A549 (cell line): ENCODE measurements at regions not wholly inside any gene's neighbourhood (a gene's known extent, or its start where the extent isn't known, plus 50 kb on each side); places are given as distances from the start of the nearest gene placed in this dataset.
"Not testable (repeated sequence)": the region's sequence is repeated elsewhere in the genome, so short reads cannot be mapped to it uniquely, and the experiment has no call there.

Experiments used
- ATAC-seq, 2 experiments: fragments of 200-7000 bp in 1 of 2; fragments of >200 bp in 1 of 2; cut with Nextera tagmentation in 1 of 2; cut with Tn5 transposase in 1 of 2; 3 replicates each; pipeline versions ENCODE4 v1.8.0 to v1.9.1; 2018 to 2020; ENCODE audit warnings: mild to moderate bottlenecking in 1 of 2, moderate library complexity in 1 of 2
- CTCF ChIA-PET: fragments of 300-600 bp; sonication (Branson Sonifier 250); formaldehyde crosslinking; extraction: SDS; loops from one replicate; lab custom pipeline; 2021; ENCODE audit warnings: antibody characterized with exemption, inconsistent platforms; lab: Yijun Ruan, JAX
- POLR2A ChIA-PET: fragments of 350-600 bp; formaldehyde crosslinking; extraction: SDS; loops from one replicate; lab custom pipeline; 2021; ENCODE audit warnings: antibody characterized with exemption, inconsistent platforms; lab: Yijun Ruan, JAX
- DNase-seq, 2 experiments: peaks; one replicate each; pipeline versions ENCODE4 v3.0.0 to v3.0.0-alpha.2; 2011 to 2016; ENCODE audit warnings: low read depth in 1 of 2, low spot score in 1 of 2
- FAIRE-seq: peaks from 2 replicates; lab custom pipeline; 2011; peaks lifted over from hg19 to GRCh38; lab: Jason Lieb, UNC
- H3K27ac ChIP-seq, 2 experiments: fragments of >200 bp; sonication (Bioruptor Twin); formaldehyde crosslinking; 3 replicates each; pipeline ENCODE4 v1.5.1; 2016 to 2017
- H3K4me1 ChIP-seq: fragments of >200 bp; sonication (Bioruptor Twin); formaldehyde crosslinking; 3 replicates; pipeline ENCODE4 v1.6.1; 2016
- H3K4me2 ChIP-seq: fragments of >200 bp; sonication (Bioruptor Twin); formaldehyde crosslinking; 3 replicates; pipeline ENCODE4 v1.6.1; 2016
- H3K4me3 ChIP-seq: fragments of >200 bp; sonication (Bioruptor Twin); formaldehyde crosslinking; 3 replicates; pipeline ENCODE4 v1.5.1; 2016
- H3K9me3 ChIP-seq: fragments of >200 bp; sonication (Bioruptor Twin); formaldehyde crosslinking; 3 replicates; pipeline ENCODE4 v1.6.1; 2016
- BCL3 ChIP-seq: fragments of >200 bp; sonication (Bioruptor Twin); formaldehyde crosslinking; IDR thresholded peaks from 3 replicates; pipeline ENCODE4 v1.6.1; 2016
- CBX8 ChIP-seq: fragments of 200-600 bp; sonication (generic); IDR thresholded peaks from 2 replicates; pipeline ENCODE4 v1.6.1; 2016
- CHD2 ChIP-seq: fragments of 150-350 bp; IDR thresholded peaks from 2 replicates; pipeline ENCODE4 v1.6.1; 2014; ENCODE audit warnings: low read length; ENCODE audit not compliant: partially characterized antibody
- CHD4 ChIP-seq: fragments of 200-600 bp; sonication (generic); IDR thresholded peaks from 2 replicates; pipeline ENCODE4 v1.6.1; 2016; ENCODE audit warnings: antibody characterized with exemption, mild to moderate bottlenecking, borderline replicate concordance
- EHF ChIP-seq: fragments of 250-450 bp; sonication (Bioruptor Pico); IDR thresholded peaks from 2 replicates; pipeline ENCODE4 v1.5.0; 2020; ENCODE audit warnings: mild to moderate bottlenecking
- ESRRA ChIP-seq: fragments of 150-350 bp; IDR thresholded peaks from 2 replicates; pipeline ENCODE4 v1.6.1; 2014; ENCODE audit warnings: mild to moderate bottlenecking, low read length, borderline replicate concordance
- HOXB13 ChIP-seq: fragments of 250-450 bp; sonication (Bioruptor Pico); IDR thresholded peaks from 2 replicates; pipeline ENCODE4 v1.5.0; 2020; ENCODE audit warnings: low read depth, mild to moderate bottlenecking, moderate library complexity
- MAFK ChIP-seq: fragments of 450-650 bp; IDR thresholded peaks from 2 replicates; pipeline ENCODE4 v1.6.1; 2014; ENCODE audit not compliant: partially characterized antibody
- PHF8 ChIP-seq: fragments of 200-600 bp; sonication (generic); IDR thresholded peaks from 2 replicates; pipeline ENCODE4 v1.6.1; 2016; ENCODE audit warnings: low read depth, mild to moderate bottlenecking, antibody characterized with exemption, moderate library complexity, borderline replicate concordance
- POLR2AphosphoS2 ChIP-seq: conservative IDR thresholded peaks from 2 replicates; pipeline ENCODE4 v1.6.1; 2012; ENCODE audit warnings: low read length, improper control_type of control experiment, inconsistent platforms
- RCOR1 ChIP-seq: fragments of 150-350 bp; IDR thresholded peaks from 2 replicates; pipeline ENCODE4 v1.6.1; 2014; ENCODE audit warnings: antibody characterized with exemption, low read length, low read depth
- TFCP2L1 ChIP-seq: fragments of 250-450 bp; sonication (Bioruptor Pico); IDR thresholded peaks from 2 replicates; pipeline ENCODE4 v1.5.0; 2021; ENCODE audit warnings: mild to moderate bottlenecking
- ZC3H11A ChIP-seq: fragments of 450-650 bp; IDR thresholded peaks from 2 replicates; pipeline ENCODE4 v1.6.1; 2014; ENCODE audit warnings: antibody characterized with exemption, mild to moderate bottlenecking
- ZFP36 ChIP-seq: fragments of 450-650 bp; IDR thresholded peaks from 2 replicates; pipeline ENCODE4 v1.6.1; 2014; ENCODE audit warnings: borderline replicate concordance; ENCODE audit not compliant: partially characterized antibody
- WGBS: methylation state at CpG from one replicate; pipeline ENCODE4 v1.1.6; 2017; ENCODE audit errors: missing lambda C conversion rate; 5-methylcytosine and 5-hydroxymethylcytosine counted together
- TF ChIP-seq, protein P1 (sequence below): fragments of 150-350 bp; IDR thresholded peaks from 2 replicates; pipeline ENCODE4 v1.6.1; 2014; ENCODE audit warnings: low read depth, mild to moderate bottlenecking, low read length
- TF ChIP-seq, protein P2 (sequence below): fragments of 250-450 bp; sonication (Bioruptor Pico); IDR thresholded peaks from 2 replicates; pipeline ENCODE4 v1.5.0; 2020; ENCODE audit warnings: low read depth, mild to moderate bottlenecking, moderate library complexity
- TF ChIP-seq, protein P3 (sequence below): IDR thresholded peaks from 2 replicates; pipeline ENCODE4 v1.6.1; 2012; ENCODE audit warnings: low read depth, borderline replicate concordance

GRCh38 chr3:170670504-170670903 lies 84.6 kb upstream of the SLC7A14 start:
- Histone ChIP-seq H3K4me1 (no peaks in the 10 kb centered on the region), H3K4me2 (no peak overlapping the region), H3K27ac (no peak overlapping the region), H3K9me3 (no peaks in the 10 kb centered on the region), H3K4me3 (no peak overlapping the region)
- DNase-seq = no peak
- ChIA-PET CTCF (interaction anchor here (1.3 kb wide), 1 partner anchor 70 kb away, joined by 3 read pairs; no protein-coding TSS in a partner anchor), POLR2A (no interaction called here)
- no peak for TF ChIP-seq ZFP36
- TF ChIP-seq, protein P1, sequence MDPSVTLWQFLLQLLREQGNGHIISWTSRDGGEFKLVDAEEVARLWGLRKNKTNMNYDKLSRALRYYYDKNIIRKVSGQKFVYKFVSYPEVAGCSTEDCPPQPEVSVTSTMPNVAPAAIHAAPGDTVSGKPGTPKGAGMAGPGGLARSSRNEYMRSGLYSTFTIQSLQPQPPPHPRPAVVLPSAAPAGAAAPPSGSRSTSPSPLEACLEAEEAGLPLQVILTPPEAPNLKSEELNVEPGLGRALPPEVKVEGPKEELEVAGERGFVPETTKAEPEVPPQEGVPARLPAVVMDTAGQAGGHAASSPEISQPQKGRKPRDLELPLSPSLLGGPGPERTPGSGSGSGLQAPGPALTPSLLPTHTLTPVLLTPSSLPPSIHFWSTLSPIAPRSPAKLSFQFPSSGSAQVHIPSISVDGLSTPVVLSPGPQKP = no peak
- peak; percentile 78 for TF ChIP-seq MAFK
- TF ChIP-seq EHF (CRISPR knock-in tag) = no peak
- no peak for ATAC-seq
- FAIRE-seq = no peak

DNA sequence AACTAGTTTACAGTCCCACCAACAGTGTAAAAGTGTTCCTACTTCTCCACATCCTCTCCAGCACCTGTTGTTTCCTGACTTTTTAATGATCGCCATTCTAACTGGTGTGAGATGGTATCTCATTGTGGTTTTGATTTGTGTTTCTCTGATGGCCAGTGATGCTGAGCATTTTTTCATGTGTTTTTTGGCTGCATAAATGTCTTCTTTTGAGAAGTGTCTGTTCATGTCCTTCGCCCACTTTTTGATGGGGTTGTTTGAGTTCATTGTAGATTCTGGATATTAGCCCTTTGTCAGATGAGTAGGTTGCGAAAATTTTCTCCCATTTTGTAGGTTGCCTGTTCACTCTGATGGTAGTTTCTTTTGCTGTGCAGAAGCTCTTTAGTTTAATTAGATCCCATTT lies 77.1 kb upstream of the SLC7A14 start:
- H3K27ac ChIP-seq, H3K9me3 ChIP-seq, H3K4me2 ChIP-seq, CTCF ChIA-PET, DNase-seq, H3K4me1 ChIP-seq, FAIRE-seq, H3K4me3 ChIP-seq, ATAC-seq, POLR2A ChIA-PET: not testable (repeated sequence)
- WGBS = 43% methylated on average over 3 of the region's 3 CpGs

DNA sequence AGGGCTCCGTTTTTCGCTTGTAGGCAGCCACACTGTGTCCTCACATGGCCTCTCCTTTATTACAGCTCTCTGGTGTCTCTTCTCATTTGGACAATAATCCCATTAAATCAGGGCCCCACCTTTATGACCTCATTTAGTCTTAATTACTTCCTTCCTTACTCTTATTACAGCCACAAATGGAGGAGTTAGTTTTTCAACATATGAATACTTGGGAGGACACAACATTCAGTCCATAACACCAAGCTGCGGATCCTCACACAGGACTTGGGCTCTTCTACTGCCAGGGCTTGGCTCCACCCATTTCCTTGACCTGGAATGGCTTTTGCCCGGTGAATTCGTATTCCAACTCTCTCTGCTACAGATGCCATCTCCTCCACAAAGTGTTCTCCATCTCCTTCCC lies 74.3 kb upstream of the SLC7A14 start:
- ChIA-PET CTCF (no interaction called here), POLR2A (no interaction called here)
- no peaks in the 10 kb centered on the region for H3K4me1 ChIP-seq
- TF ChIP-seq, protein P1 = no peak
- TF ChIP-seq PHF8 (no peak), BCL3 (no peak), ESRRA (no peak), CHD4 (no peak)
- 66% methylated on average over 5 of the region's 5 CpGs for WGBS
- DNase-seq (no peak), FAIRE-seq (no peak), ATAC-seq (no peak)
- H3K27ac ChIP-seq = no peak overlapping the region
- no peak overlapping the region for H3K4me3 ChIP-seq
- H3K4me2 ChIP-seq = no peak overlapping the region
- no peaks in the 10 kb centered on the region for H3K9me3 ChIP-seq

DNA sequence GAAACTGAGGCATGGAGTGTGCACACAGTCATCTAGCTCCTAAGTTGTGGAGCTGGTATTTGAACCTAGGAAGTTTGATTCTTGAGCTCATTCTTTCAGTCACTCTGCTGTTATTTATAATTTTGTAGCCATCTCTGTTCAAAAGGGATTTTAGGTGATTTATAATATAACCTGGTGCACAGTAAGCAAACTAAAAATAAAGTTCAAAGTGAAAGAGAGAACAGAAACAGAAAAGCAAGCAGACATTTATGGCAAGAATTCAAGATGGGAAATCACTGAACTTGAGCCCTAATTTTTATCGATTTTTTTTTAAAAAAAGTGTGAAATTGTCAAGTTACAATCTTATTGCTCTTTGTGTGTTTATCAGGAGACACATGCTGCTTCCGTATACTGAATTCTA lies 71.4 kb upstream of the SLC7A14 start:
- FAIRE-seq = no peak
- CTCF ChIA-PET = interaction anchor here (0.6 kb wide), 1 partner anchor 75 kb away, joined by 3 read pairs; no protein-coding TSS in a partner anchor
- WGBS = 46% methylated on average over 2 of the region's 2 CpGs

More for the DNA sequence above, 71.4 kb upstream of the SLC7A14 start:
- Histone ChIP-seq H3K4me3 (no peak overlapping the region), H3K4me2 (no peak overlapping the region), H3K27ac (no peak overlapping the region), H3K9me3 (no peaks in the 10 kb centered on the region), H3K4me1 (no peaks in the 10 kb centered on the region)
- POLR2A ChIA-PET = no interaction called here
- ATAC-seq (no peak), DNase-seq (no peak)
- TF ChIP-seq CBX8 = no peak
- TF ChIP-seq, protein P2, sequence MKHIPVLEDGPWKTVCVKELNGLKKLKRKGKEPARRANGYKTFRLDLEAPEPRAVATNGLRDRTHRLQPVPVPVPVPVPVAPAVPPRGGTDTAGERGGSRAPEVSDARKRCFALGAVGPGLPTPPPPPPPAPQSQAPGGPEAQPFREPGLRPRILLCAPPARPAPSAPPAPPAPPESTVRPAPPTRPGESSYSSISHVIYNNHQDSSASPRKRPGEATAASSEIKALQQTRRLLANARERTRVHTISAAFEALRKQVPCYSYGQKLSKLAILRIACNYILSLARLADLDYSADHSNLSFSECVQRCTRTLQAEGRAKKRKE (CRISPR knock-in tag) = no peak
- no peak for TF ChIP-seq TFCP2L1
- TF ChIP-seq, protein P3, sequence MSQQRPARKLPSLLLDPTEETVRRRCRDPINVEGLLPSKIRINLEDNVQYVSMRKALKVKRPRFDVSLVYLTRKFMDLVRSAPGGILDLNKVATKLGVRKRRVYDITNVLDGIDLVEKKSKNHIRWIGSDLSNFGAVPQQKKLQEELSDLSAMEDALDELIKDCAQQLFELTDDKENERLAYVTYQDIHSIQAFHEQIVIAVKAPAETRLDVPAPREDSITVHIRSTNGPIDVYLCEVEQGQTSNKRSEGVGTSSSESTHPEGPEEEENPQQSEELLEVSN = no peak
- TF ChIP-seq ZC3H11A = no peak
- no peak for TF ChIP-seq POLR2AphosphoS2
- no peak for TF ChIP-seq HOXB13 (CRISPR knock-in tag)
- TF ChIP-seq CHD2 = no peak
- TF ChIP-seq RCOR1 = no peak
- no peak for TF ChIP-seq EHF (CRISPR knock-in tag)
